Stimulated activated CD4-positive, alpha-beta T cell treated with anti-CD3 and anti-CD28 coated beads, Interleukin-4, amount 100 ng/mL, for 24 hours (primary cell): ENCODE measurements at regions not wholly inside any gene's neighbourhood (a gene's known extent, or its start where the extent isn't known, plus 50 kb on each side); places are given as distances from the start of the nearest gene placed in this dataset.
"Not testable (repeated sequence)": the region's sequence is repeated elsewhere in the genome, so short reads cannot be mapped to it uniquely, and the experiment has no call there.

Experiments
- DNase-seq: peaks from one replicate; pipeline ENCODE4 v3.0.0-alpha.2; 2020

- DNase-seq: no peak
These were observed 568.7 kb downstream of the ETS1 start for GRCh38 chr11:128018692-128019091.

DNA sequence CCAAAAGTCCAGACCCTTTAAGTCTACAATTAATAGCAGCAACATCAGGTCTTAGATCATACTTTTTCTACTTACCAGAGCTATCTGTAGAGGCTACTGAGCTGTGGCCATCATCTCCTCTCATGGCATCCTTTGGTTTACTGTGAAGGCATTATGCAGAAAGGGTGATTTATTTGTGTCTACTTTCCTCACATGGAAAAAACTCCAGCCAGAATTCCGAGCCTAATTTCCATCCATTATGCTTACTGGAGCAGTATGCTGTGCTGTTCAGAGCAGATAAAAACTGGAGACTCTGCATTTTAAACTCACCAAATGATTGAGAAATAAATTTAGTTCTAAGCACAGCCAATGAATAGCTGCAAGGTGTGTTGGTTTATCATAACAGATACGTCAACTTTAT is 581.8 kb downstream of the ETS1 start:
- no peak for DNase-seq

- DNase-seq: no peak
These were observed 588.9 kb downstream of the ETS1 start for GRCh38 chr11:127998421-127998820.

- no peak for DNase-seq
These were observed 589.8 kb downstream of the ETS1 start for GRCh38 chr11:127997594-127997993.

DNA sequence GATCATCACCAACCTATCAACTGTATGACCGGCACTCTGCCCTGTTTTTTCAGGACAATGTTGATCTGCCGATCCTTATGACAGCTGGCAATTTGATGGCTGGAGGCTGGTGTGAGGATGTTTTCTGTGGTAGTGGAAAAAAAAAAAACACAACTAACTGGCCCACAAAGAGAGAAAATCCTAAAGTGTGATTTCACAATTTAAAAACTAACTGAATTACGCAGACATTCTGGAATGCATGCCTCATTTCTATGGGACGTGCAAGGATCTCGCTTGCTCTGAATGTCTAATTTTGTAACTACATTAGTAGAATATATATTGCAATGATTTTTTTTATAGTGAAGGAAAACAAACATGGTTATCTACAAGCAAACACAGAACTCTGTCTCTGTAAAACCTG is 590.5 kb downstream of the ETS1 start:
- no peak for DNase-seq

- no peak for DNase-seq
These were observed 591.4 kb downstream of the ETS1 start for GRCh38 chr11:127995921-127996320.

DNA sequence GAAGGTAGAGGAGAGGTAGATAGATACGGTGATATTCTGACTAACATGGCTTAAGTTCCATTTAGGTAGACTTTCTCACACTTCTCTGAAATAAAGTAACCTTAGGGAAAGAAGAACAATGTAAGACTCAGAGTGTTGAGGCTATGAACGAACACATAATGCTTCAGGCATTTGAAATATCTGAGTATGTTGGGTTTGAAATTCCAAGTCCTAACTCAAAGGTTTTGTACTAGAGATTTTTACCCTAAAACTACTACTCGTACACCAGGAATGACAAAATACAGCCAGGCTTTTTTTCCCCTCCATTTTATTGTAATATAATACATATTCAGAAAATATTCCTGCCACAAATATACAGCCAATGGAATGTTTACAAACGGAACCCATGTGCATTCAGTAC is 592.6 kb downstream of the ETS1 start:
- DNase-seq: no peak

GRCh38 chr11:127993788-127994187 is 593.6 kb downstream of the ETS1 start:
- no peak for DNase-seq

DNA sequence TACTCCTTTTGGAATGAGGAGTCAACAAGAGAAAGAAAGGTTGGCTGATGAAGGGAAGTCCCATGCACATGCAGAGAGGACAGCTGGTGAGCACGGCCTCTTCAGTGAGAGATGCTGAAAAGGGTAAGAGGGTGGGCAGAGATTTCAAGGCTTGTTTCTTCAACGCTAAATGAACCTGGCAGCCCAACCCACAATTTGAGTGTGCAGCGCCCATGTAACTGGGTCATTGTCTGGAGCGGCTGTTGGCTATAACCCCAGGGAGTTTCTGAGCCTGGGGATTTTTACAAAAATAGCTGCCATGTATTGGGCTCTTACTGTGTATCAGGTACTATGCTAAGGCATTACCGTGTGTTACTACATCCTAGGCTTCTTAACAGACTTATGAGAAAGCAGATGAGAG is 594.1 kb downstream of the ETS1 start:
- no peak for DNase-seq

DNA sequence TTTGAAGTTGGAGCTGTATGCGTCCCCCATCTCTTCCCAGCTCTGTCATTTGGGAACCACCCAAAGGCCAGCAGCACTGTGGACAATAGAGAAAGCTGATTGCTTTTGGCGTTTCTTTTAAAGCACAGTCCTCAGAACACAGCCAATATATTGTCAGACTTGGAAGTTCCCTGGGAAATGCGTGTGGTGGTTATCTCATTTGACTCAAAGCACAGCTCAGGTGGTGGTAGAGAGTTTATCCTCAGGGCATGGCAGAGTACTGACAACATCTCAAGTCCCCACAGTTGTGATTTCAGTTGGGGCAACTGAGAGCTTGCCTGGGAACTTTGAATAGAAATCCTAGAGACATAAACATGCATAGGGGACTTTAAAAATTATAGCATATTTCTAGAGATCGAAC is 601.3 kb downstream of the ETS1 start:
- DNase-seq: no peak

DNA sequence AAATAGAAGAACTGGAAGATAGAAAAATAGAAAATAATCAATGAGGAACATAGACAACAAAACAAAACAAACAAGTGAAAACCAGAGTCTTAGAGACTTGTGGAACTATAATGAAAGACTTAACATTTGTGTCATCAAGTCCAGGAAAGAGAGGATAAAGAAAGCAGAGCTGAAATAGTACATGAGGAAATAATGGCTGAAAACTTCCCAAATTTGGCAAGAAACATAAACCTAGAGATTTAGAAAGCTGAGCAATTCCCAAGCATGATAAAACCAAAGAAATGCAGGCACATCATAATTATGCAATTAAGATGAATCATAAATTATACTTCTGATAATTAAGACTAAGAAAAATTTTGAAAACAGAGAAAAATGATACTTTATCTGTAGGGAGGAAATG is 614.5 kb downstream of the ETS1 start:
- no peak for DNase-seq

DNA sequence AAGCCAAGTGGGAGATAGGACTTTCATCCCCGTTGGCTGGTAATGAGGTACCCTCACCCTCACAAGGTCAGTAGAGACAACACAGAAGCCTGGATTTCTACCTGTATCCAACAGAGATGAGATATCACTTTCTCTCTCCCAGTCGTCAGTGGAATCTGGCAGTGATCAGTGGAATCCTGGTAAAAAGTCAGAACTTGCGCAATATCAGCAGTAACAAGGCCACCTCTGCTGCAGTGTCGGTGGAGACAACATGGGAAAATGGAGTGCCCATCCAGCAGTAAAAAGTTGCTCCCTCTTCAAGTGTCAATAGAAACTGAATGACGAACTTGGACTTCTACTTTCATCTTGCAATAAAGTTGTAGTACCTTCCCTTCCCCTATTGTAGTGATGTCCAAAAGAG is 615.9 kb downstream of the ETS1 start:
- DNase-seq: no peak

DNA sequence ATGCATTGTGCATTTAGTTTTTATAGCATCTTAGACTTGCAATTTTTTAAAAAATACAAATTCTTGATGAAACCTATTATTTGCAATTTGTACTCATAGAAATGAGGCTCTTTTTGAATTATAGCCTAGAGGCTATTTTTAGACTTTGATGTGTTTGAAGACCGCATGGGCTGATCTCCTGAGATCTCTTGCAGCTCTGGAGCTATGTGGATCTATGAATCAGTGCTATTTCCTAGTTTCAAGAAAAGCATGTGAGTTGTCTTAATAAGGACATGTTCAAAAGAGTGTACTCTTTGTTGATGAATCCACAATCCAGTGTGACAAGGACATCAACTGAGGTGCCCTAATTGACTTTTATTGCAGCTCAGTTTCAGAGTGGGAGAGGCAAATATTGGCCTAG is 620.5 kb downstream of the ETS1 start:
- no peak for DNase-seq

GRCh38 chr11:127965939-127966668 is 621.3 kb downstream of the ETS1 start:
- no peak for DNase-seq

DNA sequence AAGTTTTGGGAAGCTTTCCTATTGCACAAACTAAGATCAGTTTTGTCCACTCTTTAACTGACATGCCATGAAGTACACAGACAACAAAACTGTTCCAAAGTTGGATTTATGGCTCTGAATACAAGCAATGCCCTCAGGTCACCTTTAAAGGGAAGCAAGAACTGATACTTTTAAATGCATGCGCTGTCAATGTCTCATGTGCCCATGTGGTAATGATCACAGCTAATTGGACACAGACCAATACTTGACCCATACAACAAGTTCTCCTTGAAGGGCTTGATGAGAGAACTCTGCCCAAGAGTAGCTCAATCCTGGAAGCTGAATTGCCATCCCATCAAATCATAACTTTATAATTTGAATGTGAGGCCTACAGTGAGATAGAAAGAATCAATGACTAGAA is 624.9 kb downstream of the ETS1 start:
- no peak for DNase-seq

- no peak for DNase-seq
These were observed 637.2 kb downstream of the ETS1 start for GRCh38 chr11:127950162-127950561.

GRCh38 chr11:127943763-127944162 is 643.6 kb downstream of the ETS1 start:
- peak; percentile 8 for DNase-seq

DNA sequence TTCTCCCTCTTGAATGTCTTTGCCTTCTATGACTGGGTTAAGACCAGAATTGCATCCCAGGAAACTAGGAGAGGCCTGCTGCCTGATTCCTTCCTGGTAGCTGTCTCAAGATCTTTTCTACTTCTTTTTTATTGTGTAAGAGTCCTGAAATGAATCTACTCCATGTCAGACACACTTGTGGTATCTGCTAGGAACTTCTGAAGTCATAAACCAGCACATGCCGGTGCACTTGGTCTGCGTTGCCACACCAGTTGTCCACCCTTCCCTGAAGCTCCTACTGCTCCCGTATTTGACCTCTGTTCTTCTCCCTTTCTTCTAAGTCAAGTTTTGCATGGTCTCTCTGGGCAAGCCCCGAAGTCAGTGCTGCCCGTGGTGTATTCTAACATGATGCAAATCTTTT is 644.2 kb downstream of the ETS1 start:
- no peak for DNase-seq

- not testable (repeated sequence) for DNase-seq
These were observed 645.8 kb downstream of the ETS1 start for GRCh38 chr11:127941554-127941953.

- no peak for DNase-seq
These were observed 648.4 kb downstream of the ETS1 start for GRCh38 chr11:127939000-127939399.

GRCh38 chr11:127935081-127935480 is 652.3 kb downstream of the ETS1 start:
- DNase-seq: no peak

GRCh38 chr11:127933961-127934360 is 653.4 kb downstream of the ETS1 start:
- not testable (repeated sequence) for DNase-seq

GRCh38 chr11:127931803-127932202 is 655.6 kb downstream of the ETS1 start:
- DNase-seq: no peak

GRCh38 chr11:127926721-127927120 is 660.6 kb downstream of the ETS1 start:
- no peak for DNase-seq

DNA sequence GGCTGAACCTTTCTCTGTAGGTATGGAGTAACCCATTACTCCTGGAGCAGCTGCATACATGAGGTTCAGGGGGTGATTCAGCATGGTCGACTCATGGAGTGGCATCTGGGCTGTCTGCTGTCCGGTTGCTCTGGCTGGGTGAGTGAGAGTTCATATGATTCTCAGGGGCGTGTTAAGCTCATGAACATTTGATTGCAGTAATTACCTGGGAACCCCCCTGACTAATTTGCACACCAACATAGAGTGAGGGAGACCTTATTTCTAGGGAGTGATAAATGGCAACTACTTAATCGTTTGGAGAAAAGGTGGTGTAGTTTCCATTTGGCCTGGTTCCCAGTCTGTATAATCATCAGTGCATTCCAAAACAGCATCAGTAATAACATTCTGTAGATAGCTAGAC is 661.9 kb downstream of the ETS1 start:
- DNase-seq: no peak
